ENCODE measurements at regions not wholly inside any gene's neighbourhood (a gene's known extent, or its start where the extent isn't known, plus 50 kb on each side); places are given as distances from the start of the nearest gene placed in this dataset.
"Not testable (repeated sequence)": the region's sequence is repeated elsewhere in the genome, so short reads cannot be mapped to it uniquely, and the experiment has no call there.

GRCh38 chr4:61003301-61003700, 196.8 kb upstream of the ADGRL3 start:
- peak; percentile 14 for DNase-seq (ENCODE audit: low read depth)

GRCh38 chr4:61004651-61005170, 195.4 kb upstream of the ADGRL3 start:
- no peak for DNase-seq (ENCODE audit: low read depth)

DNA sequence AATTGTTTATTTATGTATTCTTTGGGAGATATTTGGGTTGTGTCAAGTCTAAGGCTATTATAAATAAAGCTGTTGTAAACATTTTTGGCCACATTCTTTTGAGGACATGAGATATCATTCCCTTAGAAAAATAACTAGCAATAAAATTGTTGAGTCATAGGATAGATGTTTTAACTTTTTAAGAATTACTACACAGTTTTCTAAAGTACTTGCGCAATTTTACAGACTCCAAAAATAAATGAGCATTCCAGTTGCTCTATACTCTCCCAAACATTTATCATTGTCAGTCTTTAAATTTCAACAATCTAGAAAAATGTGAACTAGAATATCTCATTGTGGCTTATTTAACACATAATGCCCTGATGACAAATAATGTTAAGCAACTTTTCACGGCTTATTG, 189.1 kb upstream of the ADGRL3 start:
- DNase-seq (ENCODE audit: low read depth): peak; percentile 3

DNA sequence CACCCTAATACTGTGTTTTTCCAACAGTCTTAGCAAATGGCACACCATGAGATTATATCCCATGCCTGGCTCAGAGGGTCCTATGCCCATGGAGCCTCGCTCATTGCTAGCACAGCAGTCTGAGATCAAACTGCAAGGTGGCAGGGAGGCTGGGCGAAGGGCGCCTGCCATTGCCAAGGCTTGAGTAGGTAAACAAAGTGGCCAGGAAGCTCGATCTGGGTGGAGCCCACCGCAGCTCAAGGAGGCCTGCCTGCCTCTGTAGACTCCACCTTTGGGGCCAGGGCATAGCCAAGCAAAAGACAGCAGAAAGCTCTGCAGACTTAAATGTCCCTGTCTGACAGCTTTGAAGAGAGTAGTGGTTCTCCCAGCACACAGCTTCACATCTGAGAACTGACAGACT, 188.2 kb upstream of the ADGRL3 start:
- DNase-seq (ENCODE audit: low read depth): not testable (repeated sequence)

GRCh38 chr4:61024610-61025009, 175.5 kb upstream of the ADGRL3 start:
- DNase-seq (ENCODE audit: low read depth): no peak

DNA sequence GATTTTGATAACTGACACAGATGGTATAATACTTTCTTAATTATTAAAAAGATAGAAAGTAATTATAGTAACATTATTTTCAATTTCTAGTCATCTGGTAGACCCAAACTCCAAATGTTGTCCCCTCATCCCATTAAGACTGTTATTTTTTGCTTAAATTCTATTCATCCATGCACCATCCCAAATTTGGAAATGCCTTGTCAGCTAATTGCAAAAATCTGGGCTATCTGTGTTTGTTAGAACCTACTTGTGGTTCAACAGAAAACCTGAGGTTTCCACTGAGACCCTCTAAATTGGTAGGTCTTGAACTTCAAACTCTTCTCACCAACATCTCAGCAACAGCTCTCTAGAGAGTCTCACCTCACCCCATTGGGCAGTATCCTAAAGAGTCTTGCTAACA, 172.2 kb upstream of the ADGRL3 start:
- DNase-seq (ENCODE audit: low read depth): no peak

GRCh38 chr4:61036071-61036684, 163.9 kb upstream of the ADGRL3 start:
- DNase-seq (ENCODE audit: low read depth): no peak

DNA sequence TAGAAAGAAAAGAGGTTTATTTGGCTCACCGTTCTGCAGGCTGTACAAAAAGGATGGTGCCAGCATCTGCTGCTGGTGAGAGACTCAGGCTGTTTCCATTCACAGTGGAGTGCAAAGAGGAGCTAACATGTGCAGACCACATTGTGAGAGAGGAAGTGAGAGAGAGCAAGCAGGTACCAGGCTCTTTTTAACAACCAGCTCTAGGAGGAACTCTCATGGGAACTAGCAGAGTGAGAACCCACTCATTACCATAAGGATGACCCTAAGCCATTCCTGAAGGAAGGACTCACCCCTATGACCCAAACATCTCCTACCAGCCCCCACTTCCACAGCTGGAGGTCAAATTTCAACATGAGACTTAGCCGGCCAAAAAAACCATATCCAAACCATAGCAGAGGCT, 158.6 kb upstream of the ADGRL3 start:
- no peak for DNase-seq (ENCODE audit: low read depth)

DNA sequence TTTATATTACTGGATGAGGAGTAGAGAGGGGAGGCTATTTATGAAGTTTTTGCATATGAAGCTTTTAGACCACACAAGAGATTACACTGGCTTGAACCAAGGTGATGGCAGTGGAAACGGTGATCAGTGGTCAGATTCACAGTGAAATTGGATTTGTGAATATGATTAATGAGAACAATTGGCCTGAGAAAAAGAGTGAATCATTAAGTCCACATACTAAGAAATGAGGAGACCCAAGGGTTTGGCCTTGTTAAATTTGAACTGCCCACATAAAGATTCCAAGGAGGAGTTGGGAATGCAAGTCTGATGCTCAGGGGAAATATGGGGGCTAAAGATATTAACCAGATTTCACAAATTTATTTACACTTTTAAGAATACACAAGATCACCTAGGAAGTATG, 155.3 kb upstream of the ADGRL3 start:
- no peak for DNase-seq (ENCODE audit: low read depth)

DNA sequence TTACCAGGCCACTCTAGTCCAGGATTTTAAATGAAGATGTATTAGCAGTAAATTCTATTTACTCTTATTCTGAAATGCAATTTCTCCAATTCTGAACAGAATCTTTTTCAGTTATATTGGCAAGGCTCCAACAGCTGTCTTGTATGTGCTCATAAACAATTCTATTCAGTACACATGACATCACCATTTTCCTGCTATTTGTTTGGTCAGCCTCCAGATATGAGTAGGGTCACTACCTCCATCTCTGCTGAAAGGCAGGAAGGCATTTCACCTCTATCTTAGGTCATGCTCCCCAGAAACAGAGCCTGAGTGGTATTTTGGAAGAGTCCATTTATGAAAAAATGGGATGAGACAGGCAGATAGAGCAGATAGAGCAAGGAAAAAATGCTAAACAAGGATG, 151.1 kb upstream of the ADGRL3 start:
- no peak for DNase-seq (ENCODE audit: low read depth)

GRCh38 chr4:61067381-61067780, 132.7 kb upstream of the ADGRL3 start:
- no peak for DNase-seq (ENCODE audit: low read depth)

- DNase-seq (ENCODE audit: low read depth): no peak
These were observed 132.1 kb upstream of the ADGRL3 start for GRCh38 chr4:61068060-61068459.

- DNase-seq (ENCODE audit: low read depth): peak; percentile 17
These were observed 131.4 kb upstream of the ADGRL3 start for GRCh38 chr4:61068745-61069144.

DNA sequence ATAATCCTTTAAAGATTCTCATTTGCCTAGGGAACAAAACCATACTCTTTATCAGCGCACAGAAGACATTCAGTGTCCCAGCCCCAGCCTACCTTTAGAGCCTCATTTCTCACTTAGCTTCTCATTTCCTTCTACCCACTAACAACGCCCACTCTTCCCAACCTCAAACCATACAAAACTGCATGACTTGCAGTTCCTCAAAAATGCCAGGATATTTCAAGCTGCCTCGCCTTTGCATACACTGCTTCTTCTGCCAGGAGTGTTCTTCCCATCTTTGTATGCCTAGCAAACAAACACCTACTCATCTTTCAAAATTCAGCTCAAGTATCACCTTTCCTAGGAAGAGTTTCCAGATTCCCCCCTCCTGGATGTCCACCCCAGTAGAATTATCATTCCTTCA, 129.9 kb upstream of the ADGRL3 start:
- DNase-seq (ENCODE audit: low read depth): no peak

DNA sequence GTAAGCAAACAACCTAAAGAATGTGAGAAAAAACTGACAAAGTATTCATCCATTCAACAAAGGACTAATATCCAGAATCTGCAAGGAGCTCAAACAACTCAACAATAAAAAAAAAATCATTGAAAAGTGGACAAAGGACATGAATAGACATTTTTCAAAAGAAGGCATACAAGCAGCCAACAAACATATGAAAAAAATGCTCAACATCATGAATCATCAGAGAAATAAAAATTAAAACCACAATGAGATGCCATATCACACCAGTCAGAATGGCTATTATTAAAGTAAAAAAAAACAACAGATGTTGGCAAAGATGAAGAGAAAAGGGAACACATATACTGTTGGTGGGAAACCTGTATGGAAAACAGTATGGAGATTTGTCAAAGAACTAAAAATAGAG, 120.7 kb upstream of the ADGRL3 start:
- peak; percentile 30 for DNase-seq (ENCODE audit: low read depth)

- DNase-seq (ENCODE audit: low read depth): peak; percentile 14
These were observed 120.2 kb upstream of the ADGRL3 start for GRCh38 chr4:61079976-61080375.

- no peak for DNase-seq (ENCODE audit: low read depth)
These were observed 114.6 kb upstream of the ADGRL3 start for GRCh38 chr4:61085534-61085933.

DNA sequence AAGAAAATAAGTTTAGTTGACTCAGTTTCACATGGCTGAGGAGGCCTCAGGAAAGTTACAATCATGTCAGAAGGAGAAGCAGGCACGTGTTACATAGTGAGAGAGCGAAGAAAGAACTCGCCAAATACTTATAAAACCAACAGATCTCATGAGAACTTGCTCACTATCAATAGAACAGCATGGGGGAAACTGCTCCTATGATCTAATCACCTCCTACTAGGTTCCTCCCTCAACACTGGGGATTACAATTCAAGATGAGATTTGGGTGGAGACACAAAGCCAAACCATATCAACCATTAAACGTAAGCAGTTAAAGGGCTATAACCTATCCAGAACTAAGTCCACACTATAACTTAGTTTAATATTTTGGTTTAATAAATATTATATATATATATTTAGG, 113.8 kb upstream of the ADGRL3 start:
- DNase-seq (ENCODE audit: low read depth): no peak

DNA sequence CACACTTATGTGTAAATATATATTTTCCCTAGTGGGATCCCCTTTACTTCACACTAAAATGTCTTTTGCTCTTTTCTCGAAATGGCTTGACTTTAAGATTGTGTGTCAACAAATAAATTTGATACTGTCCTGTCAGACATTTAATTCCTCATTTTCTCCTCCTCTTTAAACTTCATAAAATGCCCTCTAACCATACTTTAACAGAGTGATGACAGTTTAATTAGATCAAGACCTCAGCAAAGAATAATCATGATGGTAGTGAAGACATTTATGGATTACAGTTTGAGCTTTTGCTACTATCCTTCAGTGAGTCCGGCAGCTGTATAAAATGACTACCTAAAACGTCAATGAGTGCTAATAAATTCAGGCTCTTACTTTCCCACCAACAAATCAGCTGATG, 113.1 kb upstream of the ADGRL3 start:
- no peak for DNase-seq (ENCODE audit: low read depth)

GRCh38 chr4:61094854-61095598, 105.1 kb upstream of the ADGRL3 start:
- DNase-seq (ENCODE audit: low read depth): no peak

DNA sequence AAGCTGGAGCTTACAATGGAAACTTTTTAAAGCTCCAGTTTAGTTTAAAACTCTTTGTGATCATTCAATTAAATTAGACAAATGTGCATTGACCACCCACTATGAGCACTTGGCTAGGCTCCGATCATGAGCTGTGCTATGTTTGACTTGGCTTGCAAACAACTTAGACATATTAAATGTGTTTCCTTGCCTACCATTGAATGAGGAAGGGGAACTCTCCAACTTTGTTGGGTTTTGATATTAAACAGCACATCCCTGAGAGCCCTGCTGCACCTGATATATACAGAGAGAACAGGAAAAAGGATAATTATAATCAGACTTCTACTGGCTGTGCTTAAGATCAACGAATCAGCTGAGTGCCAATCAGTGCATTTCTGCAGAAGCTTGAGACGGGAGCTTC, 71.4 kb upstream of the ADGRL3 start:
- DNase-seq (ENCODE audit: low read depth): no peak

DNA sequence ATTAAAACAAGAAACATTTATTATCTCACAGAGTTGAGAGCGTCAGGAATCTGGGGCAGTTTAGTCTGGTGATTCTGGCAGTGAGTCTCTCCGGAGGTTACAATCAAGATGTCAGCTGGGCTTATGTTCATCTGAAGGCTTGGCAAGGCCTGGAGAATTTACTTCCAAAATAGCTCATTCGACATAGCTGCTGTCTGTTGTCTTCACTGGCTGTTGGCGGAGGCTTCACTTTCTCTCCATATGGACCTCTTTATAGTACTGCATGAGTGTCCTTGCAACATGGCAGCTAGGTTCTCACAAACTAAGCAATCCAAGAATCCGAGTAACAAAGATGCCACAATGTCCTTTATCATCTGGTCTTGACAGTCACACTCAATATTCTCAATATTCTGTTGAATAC, 70.2 kb upstream of the ADGRL3 start:
- no peak for DNase-seq (ENCODE audit: low read depth)

- DNase-seq (ENCODE audit: low read depth): no peak
These were observed 56.7 kb upstream of the ADGRL3 start for GRCh38 chr4:61143461-61143860.

- no peak for DNase-seq (ENCODE audit: low read depth)
These were observed 50.8 kb upstream of the ADGRL3 start for GRCh38 chr4:61149278-61149677.

All from HS-27A (cell line).